ENCODE measurements at regions not wholly inside any gene's neighbourhood (a gene's known extent, or its start where the extent isn't known, plus 50 kb on each side); places are given as distances from the start of the nearest gene placed in this dataset.

DNA sequence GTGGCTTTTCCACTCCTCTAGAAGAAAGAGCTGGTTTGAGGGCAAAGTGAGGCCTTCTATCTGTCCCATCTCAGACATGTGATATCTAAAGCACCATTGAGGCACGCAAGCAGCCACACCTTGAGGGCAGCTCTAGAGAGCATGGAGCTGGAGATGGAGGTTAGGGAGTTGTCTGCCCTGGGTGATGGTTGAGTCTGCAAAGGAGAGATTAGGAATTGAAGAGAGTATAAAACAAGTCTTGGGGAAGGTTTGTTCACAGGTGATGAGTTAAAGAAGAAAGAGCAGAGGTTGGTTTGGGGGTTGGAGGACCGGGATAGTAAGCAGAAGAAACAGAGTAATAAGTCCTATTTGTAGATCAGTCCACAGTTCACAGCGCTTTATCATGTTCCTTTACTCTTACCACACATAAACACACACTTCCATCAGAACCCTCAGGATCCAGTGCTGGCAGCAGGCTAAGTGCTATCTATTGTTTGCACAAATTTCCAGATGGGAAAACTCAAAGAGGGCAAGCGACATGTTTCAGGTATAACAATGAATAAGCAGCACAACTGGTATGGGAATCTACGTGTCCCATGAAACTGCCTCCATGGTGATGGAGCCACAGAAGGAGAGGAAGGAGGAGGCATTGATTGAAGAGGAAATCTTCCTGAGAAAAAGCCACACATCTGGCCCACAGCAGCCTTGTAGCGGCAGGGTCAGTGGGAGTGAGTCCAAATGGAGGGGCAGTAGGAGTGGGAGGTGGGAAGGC, 65.8 kb downstream of the RASSF10 start (continued):
- TF ChIP-seq, protein P1, sequence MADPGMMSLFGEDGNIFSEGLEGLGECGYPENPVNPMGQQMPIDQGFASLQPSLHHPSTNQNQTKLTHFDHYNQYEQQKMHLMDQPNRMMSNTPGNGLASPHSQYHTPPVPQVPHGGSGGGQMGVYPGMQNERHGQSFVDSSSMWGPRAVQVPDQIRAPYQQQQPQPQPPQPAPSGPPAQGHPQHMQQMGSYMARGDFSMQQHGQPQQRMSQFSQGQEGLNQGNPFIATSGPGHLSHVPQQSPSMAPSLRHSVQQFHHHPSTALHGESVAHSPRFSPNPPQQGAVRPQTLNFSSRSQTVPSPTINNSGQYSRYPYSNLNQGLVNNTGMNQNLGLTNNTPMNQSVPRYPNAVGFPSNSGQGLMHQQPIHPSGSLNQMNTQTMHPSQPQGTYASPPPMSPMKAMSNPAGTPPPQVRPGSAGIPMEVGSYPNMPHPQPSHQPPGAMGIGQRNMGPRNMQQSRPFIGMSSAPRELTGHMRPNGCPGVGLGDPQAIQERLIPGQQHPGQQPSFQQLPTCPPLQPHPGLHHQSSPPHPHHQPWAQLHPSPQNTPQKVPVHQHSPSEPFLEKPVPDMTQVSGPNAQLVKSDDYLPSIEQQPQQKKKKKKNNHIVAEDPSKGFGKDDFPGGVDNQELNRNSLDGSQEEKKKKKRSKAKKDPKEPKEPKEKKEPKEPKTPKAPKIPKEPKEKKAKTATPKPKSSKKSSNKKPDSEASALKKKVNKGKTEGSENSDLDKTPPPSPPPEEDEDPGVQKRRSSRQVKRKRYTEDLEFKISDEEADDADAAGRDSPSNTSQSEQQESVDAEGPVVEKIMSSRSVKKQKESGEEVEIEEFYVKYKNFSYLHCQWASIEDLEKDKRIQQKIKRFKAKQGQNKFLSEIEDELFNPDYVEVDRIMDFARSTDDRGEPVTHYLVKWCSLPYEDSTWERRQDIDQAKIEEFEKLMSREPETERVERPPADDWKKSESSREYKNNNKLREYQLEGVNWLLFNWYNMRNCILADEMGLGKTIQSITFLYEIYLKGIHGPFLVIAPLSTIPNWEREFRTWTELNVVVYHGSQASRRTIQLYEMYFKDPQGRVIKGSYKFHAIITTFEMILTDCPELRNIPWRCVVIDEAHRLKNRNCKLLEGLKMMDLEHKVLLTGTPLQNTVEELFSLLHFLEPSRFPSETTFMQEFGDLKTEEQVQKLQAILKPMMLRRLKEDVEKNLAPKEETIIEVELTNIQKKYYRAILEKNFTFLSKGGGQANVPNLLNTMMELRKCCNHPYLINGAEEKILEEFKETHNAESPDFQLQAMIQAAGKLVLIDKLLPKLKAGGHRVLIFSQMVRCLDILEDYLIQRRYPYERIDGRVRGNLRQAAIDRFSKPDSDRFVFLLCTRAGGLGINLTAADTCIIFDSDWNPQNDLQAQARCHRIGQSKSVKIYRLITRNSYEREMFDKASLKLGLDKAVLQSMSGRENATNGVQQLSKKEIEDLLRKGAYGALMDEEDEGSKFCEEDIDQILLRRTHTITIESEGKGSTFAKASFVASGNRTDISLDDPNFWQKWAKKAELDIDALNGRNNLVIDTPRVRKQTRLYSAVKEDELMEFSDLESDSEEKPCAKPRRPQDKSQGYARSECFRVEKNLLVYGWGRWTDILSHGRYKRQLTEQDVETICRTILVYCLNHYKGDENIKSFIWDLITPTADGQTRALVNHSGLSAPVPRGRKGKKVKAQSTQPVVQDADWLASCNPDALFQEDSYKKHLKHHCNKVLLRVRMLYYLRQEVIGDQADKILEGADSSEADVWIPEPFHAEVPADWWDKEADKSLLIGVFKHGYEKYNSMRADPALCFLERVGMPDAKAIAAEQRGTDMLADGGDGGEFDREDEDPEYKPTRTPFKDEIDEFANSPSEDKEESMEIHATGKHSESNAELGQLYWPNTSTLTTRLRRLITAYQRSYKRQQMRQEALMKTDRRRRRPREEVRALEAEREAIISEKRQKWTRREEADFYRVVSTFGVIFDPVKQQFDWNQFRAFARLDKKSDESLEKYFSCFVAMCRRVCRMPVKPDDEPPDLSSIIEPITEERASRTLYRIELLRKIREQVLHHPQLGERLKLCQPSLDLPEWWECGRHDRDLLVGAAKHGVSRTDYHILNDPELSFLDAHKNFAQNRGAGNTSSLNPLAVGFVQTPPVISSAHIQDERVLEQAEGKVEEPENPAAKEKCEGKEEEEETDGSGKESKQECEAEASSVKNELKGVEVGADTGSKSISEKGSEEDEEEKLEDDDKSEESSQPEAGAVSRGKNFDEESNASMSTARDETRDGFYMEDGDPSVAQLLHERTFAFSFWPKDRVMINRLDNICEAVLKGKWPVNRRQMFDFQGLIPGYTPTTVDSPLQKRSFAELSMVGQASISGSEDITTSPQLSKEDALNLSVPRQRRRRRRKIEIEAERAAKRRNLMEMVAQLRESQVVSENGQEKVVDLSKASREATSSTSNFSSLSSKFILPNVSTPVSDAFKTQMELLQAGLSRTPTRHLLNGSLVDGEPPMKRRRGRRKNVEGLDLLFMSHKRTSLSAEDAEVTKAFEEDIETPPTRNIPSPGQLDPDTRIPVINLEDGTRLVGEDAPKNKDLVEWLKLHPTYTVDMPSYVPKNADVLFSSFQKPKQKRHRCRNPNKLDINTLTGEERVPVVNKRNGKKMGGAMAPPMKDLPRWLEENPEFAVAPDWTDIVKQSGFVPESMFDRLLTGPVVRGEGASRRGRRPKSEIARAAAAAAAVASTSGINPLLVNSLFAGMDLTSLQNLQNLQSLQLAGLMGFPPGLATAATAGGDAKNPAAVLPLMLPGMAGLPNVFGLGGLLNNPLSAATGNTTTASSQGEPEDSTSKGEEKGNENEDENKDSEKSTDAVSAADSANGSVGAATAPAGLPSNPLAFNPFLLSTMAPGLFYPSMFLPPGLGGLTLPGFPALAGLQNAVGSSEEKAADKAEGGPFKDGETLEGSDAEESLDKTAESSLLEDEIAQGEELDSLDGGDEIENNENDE (IDR thresholded peaks at IDR 0.05; ENCODE audit: insufficient replicate concordance, low read length) = no peak
- no peak for TF ChIP-seq JUND (IDR thresholded peaks at IDR 0.05; ENCODE audit: low read length)
- no peak for TF ChIP-seq CBX8 (IDR thresholded peaks at IDR 0.05; ENCODE audit: borderline replicate concordance, low read depth, low read length)
- no peak for TF ChIP-seq CHD1 (IDR thresholded peaks at IDR 0.05; ENCODE audit: low read depth, low read length)
- no peak for TF ChIP-seq RFX5 (IDR thresholded peaks at IDR 0.05; ENCODE audit: borderline replicate concordance, low read depth, low read length)
- no peak for TF ChIP-seq SAP30 (IDR thresholded peaks at IDR 0.05; ENCODE audit: insufficient read depth, insufficient replicate concordance, low read length)
- TF ChIP-seq NRF1 (IDR thresholded peaks at IDR 0.05; ENCODE audit: low read depth, low read length) = no peak
- TF ChIP-seq SIN3A (conservative IDR thresholded peaks at IDR 0.05 in 1 of 2, IDR thresholded peaks at IDR 0.05 in 1 of 2; ENCODE audit: low read depth in 1 of 2, low read length in 2 of 2) = no peak
- TF ChIP-seq YY1 (IDR thresholded peaks at IDR 0.05; ENCODE audit: low read depth, low read length) = no peak
- no peak for TF ChIP-seq JUN (IDR thresholded peaks at IDR 0.05; ENCODE audit: low read depth, low read length)
